ENCODE measurements at regions not wholly inside any gene's neighbourhood (a gene's known extent, or its start where the extent isn't known, plus 50 kb on each side); places are given as distances from the start of the nearest gene placed in this dataset.

- TF ChIP-seq EZH2 (IDR thresholded peaks at IDR 0.05; ENCODE audit: low read depth) (no peak), CTCF (conservative IDR thresholded peaks at IDR 0.05) (no peak)
Observed at GRCh38 chr13:22589880-22590279, 590.9 kb upstream of the SGCG start.
